ENCODE measurements at regions not wholly inside any gene's neighbourhood (a gene's known extent, or its start where the extent isn't known, plus 50 kb on each side); places are given as distances from the start of the nearest gene placed in this dataset.

GRCh38 chr6:119446609-119447008, 97.0 kb upstream of the MAN1A1 start:
- peak; percentile 78 for DNase-seq (ENCODE audit: low read depth)
- H3K4me3 ChIP-seq (ENCODE audit: control insufficient read depth, low read depth, low read length), result no peak overlapping the region
- TF ChIP-seq, protein P1, sequence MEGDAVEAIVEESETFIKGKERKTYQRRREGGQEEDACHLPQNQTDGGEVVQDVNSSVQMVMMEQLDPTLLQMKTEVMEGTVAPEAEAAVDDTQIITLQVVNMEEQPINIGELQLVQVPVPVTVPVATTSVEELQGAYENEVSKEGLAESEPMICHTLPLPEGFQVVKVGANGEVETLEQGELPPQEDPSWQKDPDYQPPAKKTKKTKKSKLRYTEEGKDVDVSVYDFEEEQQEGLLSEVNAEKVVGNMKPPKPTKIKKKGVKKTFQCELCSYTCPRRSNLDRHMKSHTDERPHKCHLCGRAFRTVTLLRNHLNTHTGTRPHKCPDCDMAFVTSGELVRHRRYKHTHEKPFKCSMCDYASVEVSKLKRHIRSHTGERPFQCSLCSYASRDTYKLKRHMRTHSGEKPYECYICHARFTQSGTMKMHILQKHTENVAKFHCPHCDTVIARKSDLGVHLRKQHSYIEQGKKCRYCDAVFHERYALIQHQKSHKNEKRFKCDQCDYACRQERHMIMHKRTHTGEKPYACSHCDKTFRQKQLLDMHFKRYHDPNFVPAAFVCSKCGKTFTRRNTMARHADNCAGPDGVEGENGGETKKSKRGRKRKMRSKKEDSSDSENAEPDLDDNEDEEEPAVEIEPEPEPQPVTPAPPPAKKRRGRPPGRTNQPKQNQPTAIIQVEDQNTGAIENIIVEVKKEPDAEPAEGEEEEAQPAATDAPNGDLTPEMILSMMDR (IDR thresholded peaks at IDR 0.05; ENCODE audit: control insufficient read depth, insufficient read depth, low read depth, low read length, missing control alignments), result no peak

- TF ChIP-seq, protein P1 (IDR thresholded peaks at IDR 0.05; ENCODE audit: control insufficient read depth, insufficient read depth, low read depth, low read length, missing control alignments), result no peak
- no peak overlapping the region for H3K4me3 ChIP-seq (ENCODE audit: control insufficient read depth, low read depth, low read length)
- DNase-seq (ENCODE audit: low read depth), result peak; percentile 42
Measured at GRCh38 chr6:119446115-119446554, 96.6 kb upstream of the MAN1A1 start.

DNA sequence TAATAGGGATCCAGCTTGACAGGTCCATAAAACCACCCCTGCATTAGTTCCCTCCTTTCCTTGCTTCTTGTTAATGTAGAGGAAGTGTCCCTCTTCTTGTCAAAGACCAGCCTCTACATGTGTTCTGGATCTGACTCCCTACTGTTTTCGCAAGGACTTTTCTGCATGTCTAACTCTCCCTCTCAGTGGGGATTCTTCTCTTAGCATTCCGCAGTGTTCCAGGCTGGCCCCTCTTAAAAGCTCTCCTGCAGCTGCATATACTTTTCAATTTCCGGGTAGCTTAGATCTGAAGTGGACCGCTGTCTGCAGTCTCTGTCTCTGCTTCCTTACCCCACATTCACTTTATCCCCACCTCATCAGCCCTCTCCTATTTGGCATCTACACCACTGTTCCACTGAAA, 96.1 kb upstream of the MAN1A1 start:
- TF ChIP-seq, protein P1 (IDR thresholded peaks at IDR 0.05; ENCODE audit: control insufficient read depth, insufficient read depth, low read depth, low read length, missing control alignments), result no peak
- no peak for DNase-seq (ENCODE audit: low read depth)
- no peak overlapping the region for H3K4me3 ChIP-seq (ENCODE audit: control insufficient read depth, low read depth, low read length)

GRCh38 chr6:119444642-119445557, 95.3 kb upstream of the MAN1A1 start:
- no peak for DNase-seq (ENCODE audit: low read depth)

DNA sequence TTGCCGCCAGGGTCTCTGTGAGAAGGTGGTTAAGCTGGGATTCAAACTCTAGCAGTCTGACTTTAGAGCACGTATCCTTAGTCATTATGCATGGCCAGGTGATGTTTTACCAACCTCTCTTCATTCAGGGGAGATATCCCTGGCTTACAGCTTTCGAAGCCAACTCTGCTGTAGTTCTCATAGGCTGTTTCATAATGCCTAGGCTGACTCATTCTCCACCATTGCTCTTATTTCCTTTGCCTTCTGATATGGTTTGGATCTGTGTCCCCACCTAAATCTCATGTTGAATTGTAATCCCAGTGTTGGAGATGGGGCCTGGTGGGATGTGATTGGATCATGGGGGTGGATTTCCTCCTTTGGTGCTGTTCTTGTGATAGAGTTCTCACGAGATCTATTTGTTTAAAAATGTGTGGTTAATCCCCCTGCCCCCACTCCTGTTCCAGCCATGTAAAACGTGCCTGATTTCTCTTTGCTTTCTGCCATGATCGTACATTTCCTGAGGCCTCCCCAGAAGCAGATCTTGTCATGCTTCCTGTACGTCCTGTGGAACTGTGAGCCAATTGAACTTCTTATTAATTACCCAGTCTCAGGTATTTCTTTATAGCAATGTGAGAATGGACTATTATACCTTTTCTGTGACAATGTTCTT, 94.6 kb upstream of the MAN1A1 start:
- H3K4me3 ChIP-seq (ENCODE audit: control insufficient read depth, low read depth, low read length), result no peak overlapping the region
- TF ChIP-seq, protein P1 (IDR thresholded peaks at IDR 0.05; ENCODE audit: control insufficient read depth, insufficient read depth, low read depth, low read length, missing control alignments), result no peak
- DNase-seq (ENCODE audit: low read depth), result no peak

More at GRCh38 chr6:119444642-119445557, 95.3 kb upstream of the MAN1A1 start:
- H3K4me3 ChIP-seq (ENCODE audit: control insufficient read depth, low read depth, low read length), result no peak overlapping the region
- TF ChIP-seq, protein P1 (IDR thresholded peaks at IDR 0.05; ENCODE audit: control insufficient read depth, insufficient read depth, low read depth, low read length, missing control alignments), result no peak

- no peak for DNase-seq (ENCODE audit: low read depth)
- H3K4me3 ChIP-seq (ENCODE audit: control insufficient read depth, low read depth, low read length), result no peak overlapping the region
- TF ChIP-seq, protein P1 (IDR thresholded peaks at IDR 0.05; ENCODE audit: control insufficient read depth, insufficient read depth, low read depth, low read length, missing control alignments), result no peak
Measured at GRCh38 chr6:119442776-119443184, 93.2 kb upstream of the MAN1A1 start.
